ENCODE measurements at regions not wholly inside any gene's neighbourhood (a gene's known extent, or its start where the extent isn't known, plus 50 kb on each side); places are given as distances from the start of the nearest gene placed in this dataset.
"Not testable (repeated sequence)": the region's sequence is repeated elsewhere in the genome, so short reads cannot be mapped to it uniquely, and the experiment has no call there.

DNA sequence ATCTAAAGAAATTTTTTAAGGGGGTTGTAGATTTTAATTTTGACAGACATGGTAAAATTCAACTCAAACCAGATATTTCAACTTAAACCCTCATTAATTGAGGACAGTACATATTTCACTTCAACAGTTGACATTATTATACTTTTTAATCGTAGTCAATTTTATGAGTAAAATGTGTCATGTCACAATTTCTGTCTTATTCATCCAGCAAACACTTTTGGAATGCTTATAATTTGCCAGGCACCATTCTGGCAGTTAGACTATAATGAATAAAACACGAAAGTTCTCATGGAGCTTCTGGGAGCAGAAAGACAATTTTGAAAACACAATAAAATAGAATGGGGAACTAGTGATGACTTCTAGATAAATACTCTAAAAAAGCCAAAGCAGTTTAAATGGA is 1094.8 kb downstream of the SUCLG1 start:
- no peaks in the 10 kb centered on the region for H3K9me3 ChIP-seq
- no peaks in the 10 kb centered on the region for H3K4me1 ChIP-seq (ENCODE audit: insufficient read depth)
- H3K27ac ChIP-seq, result no peak overlapping the region
- no peak for DNase-seq
- intact Hi-C loops (cut with DNase I), result no loop called here
- no peaks in the 10 kb centered on the region for H3K27me3 ChIP-seq
- no peak overlapping the region for H3K4me3 ChIP-seq
- no peak for TF ChIP-seq POLR2A (IDR thresholded peaks at IDR 0.05)
- TF ChIP-seq EP300 (IDR thresholded peaks at IDR 0.05), result no peak
- no peak for TF ChIP-seq CTCF (IDR thresholded peaks at IDR 0.05)
- H3K36me3 ChIP-seq, result no peaks in the 10 kb centered on the region
- 40 to 53% (median 52%) methylated on average over 2 of the region's 2 CpGs for WGBS, 3 donors

DNA sequence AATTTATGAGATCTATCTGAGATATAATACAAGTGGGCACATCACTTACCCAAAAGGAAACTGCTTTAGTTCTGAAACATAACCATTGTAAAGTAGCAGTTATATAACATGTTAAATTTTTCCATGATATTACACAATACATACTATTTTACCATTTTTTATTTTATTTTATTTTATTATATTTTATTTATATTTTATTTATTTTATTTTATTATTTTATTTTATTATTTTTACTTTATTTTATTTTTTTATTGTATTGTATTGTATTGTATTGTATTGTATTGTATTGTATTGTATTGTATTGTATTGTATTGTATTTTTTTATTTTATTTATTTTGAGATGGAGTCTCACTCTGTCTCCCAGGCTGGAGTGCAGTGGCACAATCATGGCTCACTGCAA is 1095.9 kb downstream of the SUCLG1 start:
- H3K9me3 ChIP-seq; H3K36me3 ChIP-seq; H3K27me3 ChIP-seq; H3K4me3 ChIP-seq; H3K4me1 ChIP-seq (ENCODE audit: insufficient read depth); DNase-seq; intact Hi-C loops (cut with DNase I); H3K27ac ChIP-seq: not testable (repeated sequence)

DNA sequence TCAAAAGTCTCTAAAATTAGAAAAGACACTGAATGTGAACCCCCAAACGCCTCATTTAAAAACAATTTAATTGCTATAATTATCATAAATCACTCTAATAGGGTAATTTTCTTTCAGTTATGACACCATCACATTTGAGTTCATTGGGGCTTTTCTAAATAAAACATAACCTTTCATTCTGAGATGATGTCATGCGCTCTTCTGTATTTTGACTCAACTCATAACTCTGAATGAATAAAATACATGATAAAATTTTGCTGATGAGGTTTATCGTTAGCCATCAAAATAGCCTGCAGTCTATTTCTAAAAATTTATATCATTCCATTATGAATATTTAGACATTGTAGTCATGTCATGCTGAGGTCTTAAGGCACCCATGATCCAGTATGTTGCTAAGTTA is 1099.7 kb downstream of the SUCLG1 start:
- no peaks in the 10 kb centered on the region for H3K27me3 ChIP-seq
- no peak overlapping the region for H3K4me3 ChIP-seq
- TF ChIP-seq CTCF (IDR thresholded peaks at IDR 0.05) (no peak), POLR2A (IDR thresholded peaks at IDR 0.05) (no peak), EP300 (IDR thresholded peaks at IDR 0.05) (no peak)
- H3K27ac ChIP-seq, result no peak overlapping the region
- no peaks in the 10 kb centered on the region for H3K4me1 ChIP-seq (ENCODE audit: insufficient read depth)
- no peak for DNase-seq
- 68 to 85% (median 84%) methylated on average over 3 of the region's 3 CpGs for WGBS, 3 donors
- intact Hi-C loops (cut with DNase I), result no loop called here
- no peaks in the 10 kb centered on the region for H3K9me3 ChIP-seq
- H3K36me3 ChIP-seq, result no peaks in the 10 kb centered on the region

- DNase-seq, result no peak
- 82 to 87% (median 85%) methylated on average over 2 of the region's 2 CpGs for WGBS, 3 donors
- intact Hi-C loops (cut with DNase I), result no loop called here
- TF ChIP-seq CTCF (IDR thresholded peaks at IDR 0.05) (no peak), POLR2A (IDR thresholded peaks at IDR 0.05) (no peak), EP300 (IDR thresholded peaks at IDR 0.05) (no peak)
- Histone ChIP-seq H3K36me3 (no peaks in the 10 kb centered on the region), H3K9me3 (no peaks in the 10 kb centered on the region), H3K27ac (no peak overlapping the region), H3K4me3 (no peak overlapping the region), H3K27me3 (no peaks in the 10 kb centered on the region), H3K4me1 (ENCODE audit: insufficient read depth) (no peaks in the 10 kb centered on the region)
These were observed 1116.2 kb downstream of the SUCLG1 start for GRCh38 chr2:83342860-83343329.

DNA sequence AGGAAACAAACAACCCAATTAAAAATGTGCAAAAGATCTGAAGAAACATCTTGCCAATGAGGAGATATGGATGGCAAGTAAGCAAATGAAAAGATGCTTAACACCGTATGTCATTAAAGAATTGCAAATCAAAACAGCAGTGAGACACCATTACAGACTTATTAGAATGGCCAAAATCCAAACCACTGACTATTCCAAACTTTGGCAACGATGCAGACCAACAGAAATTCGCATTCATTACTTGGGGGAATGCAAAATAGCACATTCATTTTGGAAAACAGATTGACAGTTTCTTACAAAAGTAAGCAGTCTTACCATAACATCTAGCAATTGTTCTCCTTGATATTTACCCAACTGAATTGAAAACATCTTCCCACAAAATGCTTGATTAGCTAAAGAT is 1118.7 kb downstream of the SUCLG1 start:
- WGBS, 3 donors, result 89 to 90% (median 89%) methylated on average over 3 of the region's 3 CpGs
- Histone ChIP-seq H3K9me3 (no peaks in the 10 kb centered on the region), H3K27me3 (no peaks in the 10 kb centered on the region), H3K4me3 (no peak overlapping the region), H3K27ac (no peak overlapping the region), H3K36me3 (no peaks in the 10 kb centered on the region), H3K4me1 (ENCODE audit: insufficient read depth) (no peaks in the 10 kb centered on the region)
- intact Hi-C loops (cut with DNase I), result no loop called here
- no peak for DNase-seq
- no peak for TF ChIP-seq CTCF (IDR thresholded peaks at IDR 0.05)

- H3K27me3 ChIP-seq; DNase-seq; H3K36me3 ChIP-seq; H3K9me3 ChIP-seq; H3K4me1 ChIP-seq (ENCODE audit: insufficient read depth); H3K27ac ChIP-seq; intact Hi-C loops (cut with DNase I); H3K4me3 ChIP-seq: not testable (repeated sequence)
- WGBS, 3 donors, result 84 to 91% (median 86%) methylated on average over 5 of the region's 5 CpGs
These were observed 1119.1 kb downstream of the SUCLG1 start for GRCh38 chr2:83339942-83340341.

All from ovary (tissue), 7 donors.